ENCODE measurements at regions not wholly inside any gene's neighbourhood (a gene's known extent, or its start where the extent isn't known, plus 50 kb on each side); places are given as distances from the start of the nearest gene placed in this dataset.

DNA sequence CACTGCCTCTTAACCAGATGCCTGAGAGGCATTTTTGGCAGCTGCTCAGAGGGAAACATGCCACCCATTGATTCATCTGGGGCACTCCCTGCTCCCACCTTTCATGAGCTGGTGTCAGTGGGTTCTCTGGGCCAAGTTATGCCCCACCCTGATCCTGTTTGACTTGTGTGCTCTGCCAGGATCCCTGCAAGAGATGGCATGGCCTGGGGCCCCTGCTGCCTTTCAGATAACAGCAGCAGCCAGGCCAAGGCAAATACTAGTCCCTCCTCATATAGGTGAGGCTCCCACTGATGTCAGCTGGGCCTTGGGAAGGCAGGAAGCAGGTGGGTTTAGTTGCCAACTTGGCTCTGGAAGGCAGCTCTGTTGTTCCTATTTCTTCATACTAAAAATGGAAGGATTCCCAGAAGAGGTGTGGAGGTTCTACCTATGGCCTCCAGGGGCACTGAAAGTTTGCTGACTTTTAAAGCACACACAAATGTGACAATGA, 192.9 kb upstream of the RBPJ start:
- TF ChIP-seq, protein P1, sequence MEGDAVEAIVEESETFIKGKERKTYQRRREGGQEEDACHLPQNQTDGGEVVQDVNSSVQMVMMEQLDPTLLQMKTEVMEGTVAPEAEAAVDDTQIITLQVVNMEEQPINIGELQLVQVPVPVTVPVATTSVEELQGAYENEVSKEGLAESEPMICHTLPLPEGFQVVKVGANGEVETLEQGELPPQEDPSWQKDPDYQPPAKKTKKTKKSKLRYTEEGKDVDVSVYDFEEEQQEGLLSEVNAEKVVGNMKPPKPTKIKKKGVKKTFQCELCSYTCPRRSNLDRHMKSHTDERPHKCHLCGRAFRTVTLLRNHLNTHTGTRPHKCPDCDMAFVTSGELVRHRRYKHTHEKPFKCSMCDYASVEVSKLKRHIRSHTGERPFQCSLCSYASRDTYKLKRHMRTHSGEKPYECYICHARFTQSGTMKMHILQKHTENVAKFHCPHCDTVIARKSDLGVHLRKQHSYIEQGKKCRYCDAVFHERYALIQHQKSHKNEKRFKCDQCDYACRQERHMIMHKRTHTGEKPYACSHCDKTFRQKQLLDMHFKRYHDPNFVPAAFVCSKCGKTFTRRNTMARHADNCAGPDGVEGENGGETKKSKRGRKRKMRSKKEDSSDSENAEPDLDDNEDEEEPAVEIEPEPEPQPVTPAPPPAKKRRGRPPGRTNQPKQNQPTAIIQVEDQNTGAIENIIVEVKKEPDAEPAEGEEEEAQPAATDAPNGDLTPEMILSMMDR (IDR thresholded peaks at IDR 0.05; ENCODE audit: insufficient read depth, low read length), result no peak
- no peak for TF ChIP-seq POLR2AphosphoS5 (IDR thresholded peaks at IDR 0.05; ENCODE audit: low read depth)

Data from HL-60 (cell line).